Fibroblast of the aortic adventitia (primary cell): ENCODE measurements at regions not wholly inside any gene's neighbourhood (a gene's known extent, or its start where the extent isn't known, plus 50 kb on each side); places are given as distances from the start of the nearest gene placed in this dataset.

Source experiments
- DNase-seq: peaks from one replicate; pipeline ENCODE4 v3.0.0-alpha.2; 2010; ENCODE audit warnings: low read depth
- H3K4me3 ChIP-seq: 2 replicates; pipeline ENCODE4 v1.5.1; 2011; ENCODE audit warnings: low read depth, mild to moderate bottlenecking, control low read depth, low read length, moderate library complexity
- TF ChIP-seq, protein P1 (sequence below): IDR thresholded peaks from 2 replicates; pipeline ENCODE4 v1.5.1; 2011; ENCODE audit warnings: mild to moderate bottlenecking, low read length, control low read depth, inconsistent platforms; ENCODE audit not compliant: insufficient read depth

DNA sequence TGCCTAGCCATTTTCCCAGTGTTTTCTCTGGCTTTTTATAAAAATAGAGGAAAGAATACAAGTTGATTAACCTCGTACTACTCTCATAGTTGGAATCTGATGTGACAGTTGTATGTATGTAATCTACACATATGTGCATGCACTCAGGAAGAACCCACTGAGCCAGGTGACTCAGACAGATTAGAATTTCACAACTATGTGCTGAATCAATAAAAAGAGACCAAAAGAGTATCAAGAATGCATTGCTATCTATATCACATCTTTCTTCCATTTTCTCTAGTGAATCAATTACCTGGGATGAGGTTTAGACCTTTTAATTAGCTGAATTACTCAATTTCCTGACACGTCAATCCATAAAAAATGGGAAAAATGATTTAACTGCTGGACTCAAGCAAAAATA lies 319.3 kb upstream of the ATP10A start:
- H3K4me3 ChIP-seq = no peak overlapping the region
- DNase-seq = no peak
- TF ChIP-seq, protein P1, sequence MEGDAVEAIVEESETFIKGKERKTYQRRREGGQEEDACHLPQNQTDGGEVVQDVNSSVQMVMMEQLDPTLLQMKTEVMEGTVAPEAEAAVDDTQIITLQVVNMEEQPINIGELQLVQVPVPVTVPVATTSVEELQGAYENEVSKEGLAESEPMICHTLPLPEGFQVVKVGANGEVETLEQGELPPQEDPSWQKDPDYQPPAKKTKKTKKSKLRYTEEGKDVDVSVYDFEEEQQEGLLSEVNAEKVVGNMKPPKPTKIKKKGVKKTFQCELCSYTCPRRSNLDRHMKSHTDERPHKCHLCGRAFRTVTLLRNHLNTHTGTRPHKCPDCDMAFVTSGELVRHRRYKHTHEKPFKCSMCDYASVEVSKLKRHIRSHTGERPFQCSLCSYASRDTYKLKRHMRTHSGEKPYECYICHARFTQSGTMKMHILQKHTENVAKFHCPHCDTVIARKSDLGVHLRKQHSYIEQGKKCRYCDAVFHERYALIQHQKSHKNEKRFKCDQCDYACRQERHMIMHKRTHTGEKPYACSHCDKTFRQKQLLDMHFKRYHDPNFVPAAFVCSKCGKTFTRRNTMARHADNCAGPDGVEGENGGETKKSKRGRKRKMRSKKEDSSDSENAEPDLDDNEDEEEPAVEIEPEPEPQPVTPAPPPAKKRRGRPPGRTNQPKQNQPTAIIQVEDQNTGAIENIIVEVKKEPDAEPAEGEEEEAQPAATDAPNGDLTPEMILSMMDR = no peak

DNA sequence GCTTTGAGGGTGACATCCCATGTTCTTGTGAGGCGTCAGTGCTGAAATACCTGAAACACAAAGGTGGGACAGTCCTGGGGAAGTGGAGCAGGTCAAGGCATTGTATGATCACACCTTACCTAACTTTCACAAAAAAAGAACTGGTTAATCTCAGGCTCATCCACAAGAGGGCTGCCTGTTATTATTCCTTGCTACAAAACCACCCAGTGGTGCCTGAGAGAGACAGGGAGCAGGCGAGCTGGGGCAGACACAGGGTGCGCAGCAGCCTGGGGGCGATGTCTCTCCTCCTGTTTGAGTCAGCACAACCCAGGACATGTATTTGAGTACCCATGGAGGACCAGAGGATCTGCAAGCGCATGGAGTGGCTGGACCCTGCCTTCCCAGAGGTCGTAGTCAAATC lies 316.8 kb upstream of the ATP10A start:
- H3K4me3 ChIP-seq = no peak overlapping the region
- TF ChIP-seq, protein P1 = no peak
- no peak for DNase-seq

DNA sequence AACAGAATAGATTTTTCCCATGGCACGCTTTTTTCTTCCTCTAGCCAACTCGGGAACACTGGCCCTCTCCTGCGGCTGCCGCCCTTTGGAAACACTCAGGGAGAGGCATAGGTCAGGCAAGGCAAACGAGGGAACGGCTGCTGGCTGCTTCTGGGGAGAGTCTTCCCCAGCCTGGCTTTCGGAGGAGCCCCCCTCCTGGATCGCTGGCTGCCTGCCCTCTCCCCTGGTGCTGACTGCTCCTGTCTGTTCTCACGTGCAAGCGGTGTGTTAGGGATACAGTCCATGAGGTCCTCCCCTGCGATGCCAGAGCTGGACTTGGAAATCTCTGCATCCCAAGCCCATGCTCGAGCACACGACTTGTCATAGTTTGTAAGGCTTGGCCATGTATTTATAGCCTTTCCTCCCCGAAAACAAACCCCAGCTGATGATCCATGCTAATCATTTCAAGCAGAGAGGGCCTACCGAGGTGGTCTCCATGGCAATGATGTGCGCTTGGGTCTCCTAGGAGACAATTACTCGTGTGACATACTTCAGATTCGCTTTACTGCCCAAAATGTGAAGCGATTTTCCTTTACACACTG lies 315.6 kb upstream of the ATP10A start:
- no peak overlapping the region for H3K4me3 ChIP-seq
- DNase-seq = no peak
- TF ChIP-seq, protein P1 = no peak

DNA sequence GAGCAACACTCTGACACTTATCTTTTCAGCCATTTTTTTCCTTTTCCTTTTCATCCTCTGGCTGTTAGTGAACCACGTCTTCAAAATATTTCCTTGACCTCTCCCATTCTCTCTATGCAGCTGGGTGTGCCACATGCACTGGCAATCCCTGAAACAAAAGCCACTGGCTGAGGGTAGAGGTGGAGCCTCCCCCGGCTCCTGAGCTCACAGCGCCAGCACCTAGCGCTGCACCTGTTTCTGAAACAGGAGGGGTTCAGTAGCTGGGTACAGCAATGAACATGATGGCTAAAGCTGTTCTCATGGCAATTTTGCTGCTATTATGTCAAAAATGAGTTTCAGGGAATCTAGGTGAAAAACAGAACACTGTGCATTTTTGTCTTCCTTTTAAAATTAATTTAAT lies 314.7 kb upstream of the ATP10A start:
- TF ChIP-seq, protein P1 = no peak
- DNase-seq = no peak
- H3K4me3 ChIP-seq = no peak overlapping the region

DNA sequence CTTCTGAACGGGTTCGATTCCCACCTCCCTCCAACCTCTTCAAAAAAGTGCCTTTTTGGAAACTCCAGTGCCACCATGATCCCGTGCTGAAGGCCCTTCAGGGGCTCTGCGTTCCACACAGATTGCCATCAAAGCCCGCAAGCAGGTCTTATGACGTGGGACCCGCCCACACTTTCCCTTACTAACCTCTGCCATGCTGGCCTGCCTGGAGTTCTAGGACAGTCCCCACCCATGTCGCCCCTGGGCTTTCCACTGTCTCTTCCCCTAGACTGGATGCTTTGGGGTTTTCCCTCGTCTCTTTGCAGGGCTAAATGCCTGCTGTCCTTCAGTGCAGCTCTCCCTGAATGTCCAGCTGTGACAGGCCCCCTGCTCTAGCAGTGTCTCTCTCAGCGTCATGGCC lies 313.7 kb upstream of the ATP10A start:
- H3K4me3 ChIP-seq = no peak overlapping the region
- TF ChIP-seq, protein P1 = no peak
- DNase-seq = no peak

DNA sequence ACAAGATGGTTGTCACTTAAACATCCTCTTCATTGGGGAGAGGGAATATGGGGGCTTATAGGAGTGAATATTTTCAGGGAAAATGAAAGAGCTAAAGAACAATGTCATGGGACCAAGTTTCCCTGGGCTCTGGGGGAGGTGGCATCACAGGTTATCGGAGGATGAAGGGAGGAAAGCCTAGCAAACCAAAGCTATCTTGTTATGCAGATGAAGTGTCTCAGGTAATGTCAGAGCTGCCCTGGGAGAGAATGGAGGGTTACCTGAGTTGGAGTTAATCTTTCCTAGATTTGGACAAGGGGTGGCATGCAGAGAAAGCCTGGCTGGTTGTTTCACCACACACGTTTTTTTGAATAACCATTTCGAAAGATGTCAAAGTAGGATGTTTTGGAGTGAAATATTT lies 308.1 kb upstream of the ATP10A start:
- DNase-seq = no peak
- TF ChIP-seq, protein P1 = no peak
- no peak overlapping the region for H3K4me3 ChIP-seq

DNA sequence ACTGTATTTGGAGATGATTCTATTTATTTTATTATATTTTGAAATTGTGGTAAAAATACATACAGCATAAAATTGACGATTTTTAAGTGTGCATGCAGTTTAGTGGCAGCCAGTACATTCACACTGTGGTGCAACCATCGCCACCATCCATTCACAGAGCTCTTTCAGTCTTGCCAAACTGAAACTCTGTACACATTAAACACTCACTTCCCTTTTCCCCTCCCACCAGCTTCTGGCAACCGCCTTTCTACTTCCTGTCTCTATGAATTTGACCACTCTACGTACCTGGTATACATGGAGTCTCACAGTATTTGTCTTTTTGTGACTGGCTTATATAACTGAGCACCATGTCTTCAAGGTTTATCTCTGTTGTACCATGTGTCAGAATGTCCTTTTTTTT lies 303.3 kb upstream of the ATP10A start:
- TF ChIP-seq, protein P1 = no peak
- H3K4me3 ChIP-seq = no peak overlapping the region
- no peak for DNase-seq
